OCI-LY7 (cell line): ENCODE measurements at regions not wholly inside any gene's neighbourhood (a gene's known extent, or its start where the extent isn't known, plus 50 kb on each side); places are given as distances from the start of the nearest gene placed in this dataset.
"Not testable (repeated sequence)": the region's sequence is repeated elsewhere in the genome, so short reads cannot be mapped to it uniquely, and the experiment has no call there.

ENCODE experiments used
- BruUV-seq: library from RNA; stranded (reverse); fragments of 400-500 nt; replicated peaks from 2 replicates; lab custom pipeline; 2021; lab: Mats Ljungman, UMichigan
- CTCF ChIA-PET: fragments of 300-600 bp; sonication (Branson Sonifier 250); formaldehyde crosslinking; loops from one replicate; lab custom pipeline; 2022; ENCODE audit warnings: antibody characterized with exemption; ENCODE audit not compliant: unreplicated experiment; lab: Charles Lee
- POLR2A ChIA-PET: fragments of 300-600 bp; sonication (Branson Sonifier 250); formaldehyde crosslinking; loops from one replicate; lab custom pipeline; 2022; ENCODE audit warnings: antibody characterized with exemption; lab: Charles Lee
- DNase-seq: peaks from one replicate; pipeline ENCODE4 v3.0.0-alpha.2; 2015; ENCODE audit warnings: low spot score
- H2AFZ ChIP-seq: fragments of 200-600 bp; sonication (generic), shearing (Covaris generic); 2 replicates; pipeline ENCODE4 v1.6.1; 2014; ENCODE audit warnings: mild to moderate bottlenecking, antibody characterized with exemption, low read length, moderate library complexity
- H3K27ac ChIP-seq: fragments of 200-600 bp; sonication (generic); 2 replicates; pipeline ENCODE4 v1.5.1; 2014; ENCODE audit warnings: mixed run types, low read depth, mild to moderate bottlenecking, moderate library complexity, low read length, inconsistent platforms; ENCODE audit not compliant: poor library complexity, severe bottlenecking
- H3K36me3 ChIP-seq: fragments of 200-600 bp; sonication (generic); 2 replicates; pipeline ENCODE4 v1.6.1; 2014; ENCODE audit warnings: mild to moderate bottlenecking, antibody characterized with exemption, low read length, moderate library complexity, mixed read lengths; ENCODE audit not compliant: insufficient read depth
- H3K4me1 ChIP-seq: fragments of 200-600 bp; sonication (generic); 2 replicates; pipeline ENCODE4 v1.5.1; 2014; ENCODE audit warnings: mild to moderate bottlenecking, low read length; ENCODE audit not compliant: insufficient read depth, poor library complexity, severe bottlenecking
- H3K4me2 ChIP-seq: fragments of 200-600 bp; sonication (generic); 2 replicates; pipeline ENCODE4 v1.6.1; 2014; ENCODE audit warnings: mild to moderate bottlenecking, low read length
- H3K4me3 ChIP-seq: fragments of 200-600 bp; sonication (generic); 2 replicates; pipeline ENCODE4 v1.5.1; 2014; ENCODE audit warnings: mild to moderate bottlenecking, low read depth, low read length; ENCODE audit not compliant: poor library complexity, severe bottlenecking
- H3K79me2 ChIP-seq: fragments of 200-600 bp; sonication (generic); 2 replicates; pipeline ENCODE4 v1.6.1; 2016; ENCODE audit warnings: low read depth, mild to moderate bottlenecking, low read length, moderate library complexity, mixed read lengths; ENCODE audit not compliant: insufficient read depth
- H3K9me2 ChIP-seq: fragments of 200-600 bp; sonication (generic); 2 replicates; pipeline ENCODE4 v1.6.1; 2016; ENCODE audit warnings: mild to moderate bottlenecking, low read length, mixed read lengths; ENCODE audit not compliant: insufficient read depth
- H3K9me3 ChIP-seq: fragments of 200-600 bp; sonication (generic); 2 replicates; pipeline ENCODE4 v1.6.1; 2014; ENCODE audit warnings: mild to moderate bottlenecking, mixed run types, low read length, mixed read lengths
- H4K20me1 ChIP-seq: fragments of 200-600 bp; sonication (generic); 2 replicates; pipeline ENCODE4 v1.6.1; 2014; ENCODE audit warnings: mild to moderate bottlenecking, antibody characterized with exemption, low read length, moderate library complexity, mixed read lengths; ENCODE audit not compliant: insufficient read depth
- intact Hi-C: fragments of 100-400 bp; cut with micrococcal nuclease; formaldehyde crosslinking; loops from one replicate; pipeline ENCODE4 v1.10.0; 2022; ENCODE audit not compliant: unreplicated experiment

GRCh38 chr2:87262184-87262702 lies 240.6 kb upstream of the PLGLB1 start:
- DNase-seq, H3K9me2 ChIP-seq, H3K79me2 ChIP-seq, intact Hi-C loops, H3K9me3 ChIP-seq, H3K36me3 ChIP-seq, H3K4me2 ChIP-seq, H3K27ac ChIP-seq, H4K20me1 ChIP-seq, CTCF ChIA-PET, H2AFZ ChIP-seq, H3K4me1 ChIP-seq, BruUV-seq, H3K4me3 ChIP-seq, POLR2A ChIA-PET: not testable (repeated sequence)

GRCh38 chr2:87263868-87264518 lies 242.3 kb upstream of the PLGLB1 start:
- H3K9me3 ChIP-seq, H2AFZ ChIP-seq, H3K4me3 ChIP-seq, H3K4me1 ChIP-seq, DNase-seq, CTCF ChIA-PET, H4K20me1 ChIP-seq, POLR2A ChIA-PET, BruUV-seq, H3K9me2 ChIP-seq, H3K36me3 ChIP-seq, H3K79me2 ChIP-seq, H3K27ac ChIP-seq, H3K4me2 ChIP-seq, intact Hi-C loops: not testable (repeated sequence)

GRCh38 chr2:87275192-87275591 lies 253.5 kb upstream of the PLGLB1 start:
- H3K9me2 ChIP-seq, H3K36me3 ChIP-seq, BruUV-seq, H2AFZ ChIP-seq, POLR2A ChIA-PET, H3K4me1 ChIP-seq, intact Hi-C loops, H3K27ac ChIP-seq, H3K79me2 ChIP-seq, DNase-seq, CTCF ChIA-PET, H3K4me2 ChIP-seq, H3K4me3 ChIP-seq, H4K20me1 ChIP-seq, H3K9me3 ChIP-seq: not testable (repeated sequence)

GRCh38 chr2:87275974-87276629 lies 254.5 kb upstream of the PLGLB1 start:
- intact Hi-C loops, BruUV-seq: not testable (repeated sequence)

GRCh38 chr2:87276673-87277072 lies 255.0 kb upstream of the PLGLB1 start:
- H3K4me3 ChIP-seq, H3K79me2 ChIP-seq, H3K9me3 ChIP-seq, H4K20me1 ChIP-seq, intact Hi-C loops, H3K4me1 ChIP-seq, CTCF ChIA-PET, BruUV-seq, H3K27ac ChIP-seq, POLR2A ChIA-PET, H3K4me2 ChIP-seq, DNase-seq, H3K36me3 ChIP-seq, H2AFZ ChIP-seq, H3K9me2 ChIP-seq: not testable (repeated sequence)

More at GRCh38 chr2:87275974-87276629, 254.5 kb upstream of the PLGLB1 start:
- H3K9me3 ChIP-seq, CTCF ChIA-PET, H3K4me1 ChIP-seq, H3K4me3 ChIP-seq, H3K27ac ChIP-seq, POLR2A ChIA-PET, H3K79me2 ChIP-seq, H3K9me2 ChIP-seq, H2AFZ ChIP-seq, H3K36me3 ChIP-seq, H4K20me1 ChIP-seq, H3K4me2 ChIP-seq, DNase-seq: not testable (repeated sequence)

- intact Hi-C loops, H4K20me1 ChIP-seq, BruUV-seq, CTCF ChIA-PET, H3K4me3 ChIP-seq, H2AFZ ChIP-seq, DNase-seq, H3K9me3 ChIP-seq, H3K9me2 ChIP-seq, H3K4me1 ChIP-seq, POLR2A ChIA-PET, H3K27ac ChIP-seq, H3K79me2 ChIP-seq, H3K36me3 ChIP-seq, H3K4me2 ChIP-seq: not testable (repeated sequence)
Measured at GRCh38 chr2:87277734-87278133, 256.1 kb upstream of the PLGLB1 start.
